NCI-H187 treated with DMSO at 0.1 percent for 48 hours (cell line): ENCODE measurements at regions not wholly inside any gene's neighbourhood (a gene's known extent, or its start where the extent isn't known, plus 50 kb on each side); places are given as distances from the start of the nearest gene placed in this dataset.

ENCODE experiments used
- DNase-seq: peaks from one replicate; lab custom pipeline; 2025; lab: John Stamatoyannopoulos, UW

DNA sequence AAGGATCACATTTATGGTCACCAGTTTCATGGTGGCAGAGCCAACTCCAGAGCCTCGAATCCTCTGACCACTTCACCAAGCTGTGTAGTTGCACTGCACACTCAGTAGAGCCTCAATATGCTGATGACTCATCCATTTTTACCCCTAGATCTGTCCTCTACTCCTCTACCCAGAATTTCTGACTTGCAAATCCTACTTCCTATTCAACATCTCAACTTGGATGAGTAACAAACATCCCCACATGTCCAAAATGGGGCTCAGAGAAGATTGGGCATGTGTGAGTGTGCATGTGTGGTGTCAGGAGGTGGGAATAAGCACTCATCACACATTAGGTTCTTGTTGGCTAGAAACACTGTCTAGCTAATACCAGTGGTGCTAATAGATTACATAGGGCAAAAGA lies 57.8 kb upstream of the IGFBP2 start:
- DNase-seq, result no peak

DNA sequence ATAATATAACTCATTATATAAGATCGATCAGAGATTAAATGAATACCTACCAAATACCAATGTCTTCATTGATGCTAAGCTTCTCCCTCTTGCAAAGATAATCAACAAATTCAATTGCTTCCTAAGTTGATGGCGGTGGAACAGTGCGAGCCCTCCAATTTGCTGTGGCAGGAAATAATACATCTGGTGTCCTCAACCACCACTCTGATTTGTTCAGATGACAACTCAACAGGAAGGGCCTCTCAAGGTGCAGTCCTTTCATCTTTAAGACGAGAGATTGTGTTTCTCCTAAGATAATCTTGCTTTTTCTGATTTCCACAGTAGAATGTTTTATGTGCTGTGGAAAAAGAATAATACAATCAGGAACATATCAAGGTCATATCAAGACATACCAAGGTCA lies 56.6 kb upstream of the IGFBP2 start:
- no peak for DNase-seq

DNA sequence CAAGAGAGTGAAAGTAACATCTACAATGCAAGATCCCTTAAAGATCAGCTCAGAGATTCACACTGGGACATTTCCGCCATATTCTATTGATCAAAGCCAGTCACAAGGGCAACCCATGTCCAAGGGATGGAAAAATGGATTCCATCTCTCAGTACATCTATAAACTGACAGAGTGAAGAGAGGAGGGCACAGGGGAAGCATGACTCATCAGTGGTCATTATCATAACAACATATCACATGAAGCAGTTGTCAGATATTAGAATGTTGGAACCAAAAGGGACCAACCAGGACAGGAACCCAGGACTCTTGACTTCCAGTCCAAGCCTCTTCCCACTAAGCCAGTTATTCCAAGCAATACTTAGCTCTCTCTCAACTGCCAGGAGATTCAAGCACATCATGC lies 54.9 kb upstream of the IGFBP2 start:
- no peak for DNase-seq

DNA sequence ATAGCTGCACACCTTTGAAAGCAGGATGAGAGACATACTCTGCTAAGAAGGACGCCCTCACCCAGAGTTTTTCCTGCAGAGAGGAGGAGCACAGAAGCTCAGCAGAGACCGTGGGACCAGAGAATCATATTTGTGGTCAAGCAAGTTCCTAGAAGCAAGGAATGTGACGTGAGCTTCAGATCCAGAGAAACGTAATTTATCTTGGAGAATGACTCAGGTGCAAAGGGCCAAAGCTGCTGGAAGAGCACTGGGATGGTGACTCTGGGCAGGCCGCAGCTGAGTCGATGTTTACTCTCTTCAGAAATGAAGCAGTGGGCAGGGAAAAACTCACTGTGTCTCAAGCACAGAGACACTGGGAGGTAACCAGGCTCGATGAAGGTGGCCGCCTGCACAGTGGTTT lies 50.1 kb upstream of the IGFBP2 start:
- no peak for DNase-seq
